Keratinocyte (primary cell): ENCODE measurements at regions not wholly inside any gene's neighbourhood (a gene's known extent, or its start where the extent isn't known, plus 50 kb on each side); places are given as distances from the start of the nearest gene placed in this dataset.

Experiments used
- DNase-seq: peaks from one replicate; pipeline ENCODE4 v3.0.0-alpha.2; 2011; ENCODE audit warnings: low read depth, missing footprints, low spot score
- FAIRE-seq: peaks from 2 replicates; lab custom pipeline; 2011; peaks lifted over from hg19 to GRCh38; lab: Jason Lieb, UNC
- H2AFZ ChIP-seq: 2 replicates; pipeline ENCODE4 v1.6.0; 2012; ENCODE audit warnings: low read length, control low read depth, inconsistent platforms; ENCODE audit not compliant: control insufficient read depth
- H3K27ac ChIP-seq: 2 replicates; pipeline ENCODE4 v1.5.1; 2011; ENCODE audit warnings: low read length; ENCODE audit not compliant: control insufficient read depth, insufficient read depth
- H3K27me3 ChIP-seq: 3 replicates; pipeline ENCODE4 v1.6.0; 2011; ENCODE audit warnings: low read length; ENCODE audit not compliant: control insufficient read depth, insufficient read depth; ENCODE audit errors: extremely low read depth
- H3K36me3 ChIP-seq, 2 experiments: 2 replicates in 1 of 2; 3 replicates in 1 of 2; pipeline ENCODE4 v1.5.1; 2011; ENCODE audit warnings: low read length in 2 of 2, mild to moderate bottlenecking in 1 of 2; ENCODE audit not compliant: control insufficient read depth in 2 of 2, insufficient read depth in 2 of 2; ENCODE audit errors: extremely low read depth in 1 of 2
- H3K4me1 ChIP-seq: 3 replicates; pipeline ENCODE4 v1.5.1; 2011; ENCODE audit warnings: low read length; ENCODE audit not compliant: control insufficient read depth, insufficient read depth; ENCODE audit errors: extremely low read depth
- H3K4me2 ChIP-seq: 3 replicates; pipeline ENCODE4 v1.6.0; 2011; ENCODE audit warnings: low read depth, low read length; ENCODE audit not compliant: control insufficient read depth, insufficient read depth; ENCODE audit errors: extremely low read depth
- H3K4me3 ChIP-seq, 3 experiments: fragments of 200-600 bp in 1 of 3; sonication (generic) in 1 of 3; 2 replicates in 2 of 3; 3 replicates in 1 of 3; pipeline ENCODE4 v1.5.1; 2011 to 2016; ENCODE audit warnings: low read length in 3 of 3, mild to moderate bottlenecking in 3 of 3, control low read depth in 2 of 3, inconsistent platforms in 1 of 3, low read depth in 1 of 3, mixed read lengths in 1 of 3, mixed run types in 1 of 3, moderate library complexity in 1 of 3; ENCODE audit not compliant: control insufficient read depth in 2 of 3, insufficient read depth in 2 of 3; ENCODE audit errors: extremely low read depth in 1 of 3
- H3K79me2 ChIP-seq: 2 replicates; pipeline ENCODE4 v1.6.0; 2012; ENCODE audit warnings: low read length; ENCODE audit not compliant: control insufficient read depth, insufficient read depth
- H3K9ac ChIP-seq: 3 replicates; pipeline ENCODE4 v1.6.0; 2011; ENCODE audit warnings: low read length; ENCODE audit not compliant: control insufficient read depth, insufficient read depth; ENCODE audit errors: extremely low read depth
- H3K9me1 ChIP-seq: 3 replicates; pipeline ENCODE4 v1.6.0; 2011; ENCODE audit warnings: low read length; ENCODE audit not compliant: control insufficient read depth, insufficient read depth; ENCODE audit errors: extremely low read depth
- H3K9me3 ChIP-seq: 2 replicates; pipeline ENCODE4 v1.5.1; 2012; ENCODE audit warnings: low read depth, low read length; ENCODE audit not compliant: control insufficient read depth
- H4K20me1 ChIP-seq: 3 replicates; pipeline ENCODE4 v1.6.0; 2011; ENCODE audit warnings: low read length; ENCODE audit not compliant: control insufficient read depth, insufficient read depth; ENCODE audit errors: extremely low read depth
- EZH2 ChIP-seq: IDR thresholded peaks from one replicate; pipeline ENCODE4 v1.6.1; 2012; ENCODE audit warnings: inconsistent platforms, mild to moderate bottlenecking, low read length, moderate library complexity
- dilution Hi-C: fragments of 300-500 bp; cut with MboI; formaldehyde crosslinking; loops from one replicate; pipeline ENCODE4 v1.7.0; 2020; ENCODE audit warnings: low sequenced_read_pairs; ENCODE audit not compliant: extremely low pct_ligation_motif_present
- TF ChIP-seq, protein P1 (sequence below), 3 experiments: IDR thresholded peaks in 1 of 3; conservative IDR thresholded peaks in 1 of 3; optimal IDR thresholded peaks in 1 of 3; 2 replicates in 2 of 3; 3 replicates in 1 of 3; pipeline versions ENCODE3 to v1.5.1; 2011; ENCODE audit warnings: low read length in 3 of 3, mild to moderate bottlenecking in 3 of 3, moderate library complexity in 2 of 3, control low read depth in 1 of 3, inconsistent platforms in 1 of 3; ENCODE audit not compliant: insufficient read depth in 2 of 3; ENCODE audit errors: extremely low read depth in 1 of 3

DNA sequence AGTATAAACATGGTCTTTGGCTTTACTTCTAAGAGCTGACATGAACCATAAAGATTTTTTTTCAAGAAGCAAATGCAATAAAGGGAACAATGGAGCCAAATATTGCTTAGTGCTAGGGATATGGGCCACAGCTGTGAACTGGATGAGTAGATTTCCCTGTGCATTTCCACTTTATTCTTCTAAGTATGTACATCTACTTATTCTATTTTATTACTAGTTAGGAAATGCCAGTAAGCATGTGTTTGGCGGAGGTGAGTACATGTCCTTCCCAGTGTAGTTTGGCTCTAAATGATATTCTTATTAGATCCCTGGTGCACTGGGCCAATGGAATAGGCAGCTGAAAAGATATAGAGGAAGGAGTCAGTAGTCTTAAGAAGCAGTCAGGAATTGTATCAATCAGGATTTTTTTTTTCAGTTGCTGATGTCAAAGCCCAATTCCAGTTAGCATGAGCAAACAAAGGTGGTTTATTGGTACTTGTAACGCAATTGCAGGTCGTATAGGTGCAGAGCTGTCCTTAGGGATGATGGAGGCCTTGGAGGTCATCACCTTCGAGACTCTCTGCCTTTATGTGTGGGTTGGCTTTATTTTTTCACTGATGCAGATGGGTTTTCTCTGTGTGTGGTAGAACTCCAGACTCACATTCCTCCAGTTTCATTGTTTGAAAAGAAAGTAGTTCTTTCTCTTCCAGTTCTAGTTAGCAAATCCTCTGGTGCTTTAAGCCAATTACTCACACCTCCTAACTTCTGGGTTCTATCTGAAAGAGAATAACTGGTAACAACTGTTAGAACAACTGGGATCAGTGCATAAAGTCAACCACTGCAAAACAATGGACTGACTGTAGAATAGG, 139.0 kb upstream of the LRIG3 start:
- Histone ChIP-seq H3K27ac (no peak overlapping the region), H3K36me3 (no peaks in the 10 kb centered on the region), H3K4me3 (no peak overlapping the region), H3K4me1 (peaks cover 16% of the 10 kb centered on the region), H3K4me2 (no peak overlapping the region), H4K20me1 (no peaks in the 10 kb centered on the region), H3K27me3 (no peaks in the 10 kb centered on the region), H2AFZ (no peak overlapping the region), H3K9ac (no peak overlapping the region), H3K79me2 (no peaks in the 10 kb centered on the region), H3K9me3 (no peaks in the 10 kb centered on the region), H3K9me1 (no peaks in the 10 kb centered on the region)
- dilution Hi-C loops, result no loop called here
- DNase-seq (no peak), FAIRE-seq (no peak)
- TF ChIP-seq EZH2, result no peak
- TF ChIP-seq, protein P1, sequence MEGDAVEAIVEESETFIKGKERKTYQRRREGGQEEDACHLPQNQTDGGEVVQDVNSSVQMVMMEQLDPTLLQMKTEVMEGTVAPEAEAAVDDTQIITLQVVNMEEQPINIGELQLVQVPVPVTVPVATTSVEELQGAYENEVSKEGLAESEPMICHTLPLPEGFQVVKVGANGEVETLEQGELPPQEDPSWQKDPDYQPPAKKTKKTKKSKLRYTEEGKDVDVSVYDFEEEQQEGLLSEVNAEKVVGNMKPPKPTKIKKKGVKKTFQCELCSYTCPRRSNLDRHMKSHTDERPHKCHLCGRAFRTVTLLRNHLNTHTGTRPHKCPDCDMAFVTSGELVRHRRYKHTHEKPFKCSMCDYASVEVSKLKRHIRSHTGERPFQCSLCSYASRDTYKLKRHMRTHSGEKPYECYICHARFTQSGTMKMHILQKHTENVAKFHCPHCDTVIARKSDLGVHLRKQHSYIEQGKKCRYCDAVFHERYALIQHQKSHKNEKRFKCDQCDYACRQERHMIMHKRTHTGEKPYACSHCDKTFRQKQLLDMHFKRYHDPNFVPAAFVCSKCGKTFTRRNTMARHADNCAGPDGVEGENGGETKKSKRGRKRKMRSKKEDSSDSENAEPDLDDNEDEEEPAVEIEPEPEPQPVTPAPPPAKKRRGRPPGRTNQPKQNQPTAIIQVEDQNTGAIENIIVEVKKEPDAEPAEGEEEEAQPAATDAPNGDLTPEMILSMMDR (optimal IDR thresholded peaks at IDR 0.05 in 1 of 3, IDR thresholded peaks at IDR 0.05 in 1 of 3, conservative IDR thresholded peaks at IDR 0.05 in 1 of 3; ENCODE audit: extremely low read depth in 1 of 3, insufficient read depth in 2 of 3, low read length in 3 of 3), result no peak

DNA sequence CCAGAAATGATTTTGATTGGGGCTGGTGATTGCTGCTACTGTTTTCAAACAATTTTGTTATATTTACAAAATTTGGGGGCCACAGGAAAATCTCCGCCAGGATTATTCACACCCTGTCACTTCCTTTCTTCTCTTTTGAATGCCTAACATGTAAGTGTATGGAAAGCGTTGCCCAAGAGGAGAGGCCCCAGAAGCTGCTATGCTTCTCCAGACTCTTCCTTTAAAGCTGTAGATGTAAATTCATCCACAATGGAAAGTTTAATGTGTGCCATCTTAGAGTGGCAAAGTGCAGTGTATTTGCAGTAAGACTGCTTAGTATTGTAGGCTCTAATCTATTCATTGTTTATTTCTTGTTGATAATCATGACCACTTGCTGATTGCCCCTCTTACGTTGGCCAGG, 136.7 kb upstream of the LRIG3 start:
- H3K9ac ChIP-seq, result no peak overlapping the region
- H3K9me3 ChIP-seq, result no peaks in the 10 kb centered on the region
- peak overlapping the region; percentile 56 for H2AFZ ChIP-seq
- H3K4me3 ChIP-seq, result no peak overlapping the region
- H3K36me3 ChIP-seq, result no peaks in the 10 kb centered on the region
- dilution Hi-C loops, result no loop called here
- no peak overlapping the region for H3K4me2 ChIP-seq
- H3K27me3 ChIP-seq, result no peaks in the 10 kb centered on the region
- no peak overlapping the region for H3K27ac ChIP-seq
- H4K20me1 ChIP-seq, result no peaks in the 10 kb centered on the region
- no peaks in the 10 kb centered on the region for H3K79me2 ChIP-seq
- peaks cover 31% of the 10 kb centered on the region for H3K4me1 ChIP-seq
- FAIRE-seq, result no peak
- no peak for DNase-seq
- no peaks in the 10 kb centered on the region for H3K9me1 ChIP-seq
- TF ChIP-seq, protein P1 (optimal IDR thresholded peaks at IDR 0.05 in 1 of 3, IDR thresholded peaks at IDR 0.05 in 1 of 3, conservative IDR thresholded peaks at IDR 0.05 in 1 of 3; ENCODE audit: extremely low read depth in 1 of 3, insufficient read depth in 2 of 3, low read length in 3 of 3), result no peak
- TF ChIP-seq EZH2, result no peak
